ENCODE measurements at regions not wholly inside any gene's neighbourhood (a gene's known extent, or its start where the extent isn't known, plus 50 kb on each side); places are given as distances from the start of the nearest gene placed in this dataset.
"Not testable (repeated sequence)": the region's sequence is repeated elsewhere in the genome, so short reads cannot be mapped to it uniquely, and the experiment has no call there.

DNA sequence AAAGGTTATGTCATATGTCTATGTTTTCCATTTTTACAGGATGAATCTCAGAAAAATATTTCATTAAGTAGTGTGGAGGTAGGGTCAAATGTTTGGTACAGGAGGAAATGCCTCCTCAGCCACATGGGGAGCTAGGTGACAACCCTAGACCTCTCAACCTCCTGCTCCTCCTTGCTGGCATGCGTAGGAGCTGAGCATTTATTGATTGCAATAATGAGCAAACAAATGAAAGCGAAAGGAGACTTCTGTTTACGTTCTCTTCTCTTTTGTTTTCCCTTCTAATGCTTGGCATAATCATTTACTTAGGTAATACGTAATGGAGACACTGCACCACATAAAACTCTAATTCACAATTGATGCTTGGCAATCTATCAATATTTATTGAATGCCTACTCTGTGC, 95.1 kb upstream of the CCBE1 start:
- H3K27me3 ChIP-seq (replicated peaks in 1 of 7): no peaks in the 10 kb centered on the region
- WGBS, 5 donors: 74 to 85% (median 81%) methylated on average over 4 of the region's 4 CpGs
- H3K27ac ChIP-seq: no peak overlapping the region
- H3K4me1 ChIP-seq: no peaks in the 10 kb centered on the region
- H3K9me3 ChIP-seq: no peaks in the 10 kb centered on the region
- intact Hi-C loops (cut with DNase I; ENCODE audit: low total_unique reads): no loop called here
- TF ChIP-seq, protein P1, sequence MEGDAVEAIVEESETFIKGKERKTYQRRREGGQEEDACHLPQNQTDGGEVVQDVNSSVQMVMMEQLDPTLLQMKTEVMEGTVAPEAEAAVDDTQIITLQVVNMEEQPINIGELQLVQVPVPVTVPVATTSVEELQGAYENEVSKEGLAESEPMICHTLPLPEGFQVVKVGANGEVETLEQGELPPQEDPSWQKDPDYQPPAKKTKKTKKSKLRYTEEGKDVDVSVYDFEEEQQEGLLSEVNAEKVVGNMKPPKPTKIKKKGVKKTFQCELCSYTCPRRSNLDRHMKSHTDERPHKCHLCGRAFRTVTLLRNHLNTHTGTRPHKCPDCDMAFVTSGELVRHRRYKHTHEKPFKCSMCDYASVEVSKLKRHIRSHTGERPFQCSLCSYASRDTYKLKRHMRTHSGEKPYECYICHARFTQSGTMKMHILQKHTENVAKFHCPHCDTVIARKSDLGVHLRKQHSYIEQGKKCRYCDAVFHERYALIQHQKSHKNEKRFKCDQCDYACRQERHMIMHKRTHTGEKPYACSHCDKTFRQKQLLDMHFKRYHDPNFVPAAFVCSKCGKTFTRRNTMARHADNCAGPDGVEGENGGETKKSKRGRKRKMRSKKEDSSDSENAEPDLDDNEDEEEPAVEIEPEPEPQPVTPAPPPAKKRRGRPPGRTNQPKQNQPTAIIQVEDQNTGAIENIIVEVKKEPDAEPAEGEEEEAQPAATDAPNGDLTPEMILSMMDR (IDR thresholded peaks at IDR 0.05 in 8 of 11, conservative IDR thresholded peaks at IDR 0.05 in 3 of 11): no peak
- no peak for TF ChIP-seq POLR2AphosphoS5 (IDR thresholded peaks at IDR 0.05)
- TF ChIP-seq POLR2A (IDR thresholded peaks at IDR 0.05): no peak
- H3K36me3 ChIP-seq: no peaks in the 10 kb centered on the region
- no peak overlapping the region for H3K4me3 ChIP-seq
- no peak for DNase-seq

DNA sequence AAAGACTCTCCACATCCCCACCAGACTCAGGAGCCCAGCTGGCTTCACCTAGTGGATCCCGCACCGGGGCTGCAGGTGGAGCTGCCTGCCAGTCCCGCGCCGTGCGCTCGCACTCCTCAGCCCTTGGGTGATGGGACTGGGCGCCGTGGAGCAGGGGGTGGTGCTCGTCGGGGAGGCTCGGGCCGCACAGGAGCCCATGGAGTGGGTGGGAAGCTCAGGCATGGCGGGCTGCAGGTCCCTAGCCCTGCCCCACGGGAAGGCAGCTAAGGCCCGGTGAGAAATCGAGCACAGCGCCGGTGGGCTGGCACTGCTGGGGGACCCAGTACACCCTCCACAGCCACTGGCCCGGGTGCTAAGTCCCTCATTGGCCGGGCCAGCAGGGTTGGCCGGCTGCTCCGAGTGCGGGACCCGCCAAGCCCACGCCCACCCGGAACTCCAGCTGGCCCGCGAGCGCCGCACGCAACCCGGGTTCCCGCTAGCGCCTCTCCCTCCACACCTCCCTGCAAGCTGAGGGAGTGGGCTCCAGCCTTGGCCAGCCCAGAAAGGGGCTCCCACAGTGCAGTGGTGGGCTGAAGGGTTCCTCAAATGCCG, 93.2 kb upstream of the CCBE1 start:
- intact Hi-C loops (cut with DNase I; ENCODE audit: low total_unique reads); H3K9me3 ChIP-seq; DNase-seq; H3K4me1 ChIP-seq; H3K4me3 ChIP-seq; H3K36me3 ChIP-seq; H3K27me3 ChIP-seq (replicated peaks in 1 of 7); H3K27ac ChIP-seq: not testable (repeated sequence)
- WGBS, 5 donors: 93 to 99% (median 95%) methylated on average over 8 to 36 of the region's 36 CpGs

DNA sequence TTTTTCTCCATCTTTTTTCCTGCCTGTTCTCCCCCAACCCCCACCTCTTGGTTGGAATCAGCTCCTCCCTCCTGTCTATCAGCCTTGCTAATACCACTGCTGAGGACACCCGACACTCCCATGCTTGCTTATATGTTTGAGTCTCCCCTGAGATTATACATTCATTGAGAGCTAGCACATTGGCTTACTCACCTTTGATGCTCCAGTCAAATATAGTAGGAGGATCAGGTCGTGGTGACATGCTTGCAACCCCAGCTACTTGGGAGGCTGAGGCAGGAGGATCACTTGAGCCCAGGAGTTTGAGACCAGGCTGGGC, 91.5 kb upstream of the CCBE1 start:
- H3K36me3 ChIP-seq: no peaks in the 10 kb centered on the region
- no peaks in the 10 kb centered on the region for H3K9me3 ChIP-seq
- no peak overlapping the region for H3K27ac ChIP-seq
- H3K4me3 ChIP-seq: no peak overlapping the region
- intact Hi-C loops (cut with DNase I; ENCODE audit: low total_unique reads): no loop called here
- WGBS, 5 donors: 69 to 89% (median 73%) methylated on average over 2 of the region's 2 CpGs
- H3K4me1 ChIP-seq: no peaks in the 10 kb centered on the region
- DNase-seq: no peak
- H3K27me3 ChIP-seq (replicated peaks in 1 of 7): no peaks in the 10 kb centered on the region
- TF ChIP-seq, protein P1 (IDR thresholded peaks at IDR 0.05 in 8 of 11, conservative IDR thresholded peaks at IDR 0.05 in 3 of 11): no peak
- TF ChIP-seq POLR2AphosphoS5 (IDR thresholded peaks at IDR 0.05): no peak
- no peak for TF ChIP-seq POLR2A (IDR thresholded peaks at IDR 0.05)

DNA sequence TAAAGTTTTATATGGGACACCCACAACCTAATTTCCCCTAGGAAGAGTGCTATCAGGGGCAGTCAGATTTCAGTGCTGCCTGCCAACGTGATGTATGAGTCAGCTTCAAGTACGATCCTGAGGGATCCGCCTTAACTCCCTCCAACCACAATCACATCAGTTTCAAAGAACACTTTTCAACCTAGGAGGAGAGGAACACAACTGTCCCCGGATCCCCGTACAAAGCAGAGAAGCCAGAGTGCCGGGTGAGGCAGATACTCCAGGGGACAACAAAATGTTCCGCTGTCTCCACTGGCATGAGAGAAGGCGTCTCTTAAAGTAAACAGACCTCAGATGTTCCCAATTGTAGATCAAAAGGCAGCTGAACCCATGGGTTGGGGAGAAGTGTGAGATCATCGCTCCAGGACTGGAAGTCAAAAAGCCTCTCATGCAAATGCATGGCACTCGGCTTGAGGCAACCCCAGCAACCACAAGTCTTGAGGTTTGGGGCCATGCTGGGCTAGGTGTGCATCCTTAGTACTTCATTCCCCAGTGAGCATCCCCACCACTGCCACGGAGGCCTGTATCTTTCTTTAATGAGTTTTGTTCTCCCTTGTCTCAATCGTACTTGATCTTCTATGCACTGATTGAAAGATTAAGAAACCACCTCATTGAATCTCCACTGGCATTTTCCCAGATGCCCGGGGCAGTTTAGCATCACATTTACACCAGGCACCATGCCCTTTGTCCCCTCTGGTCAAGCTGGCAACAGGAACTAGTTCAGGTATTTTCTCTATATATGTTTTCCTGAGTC, 91.0 kb upstream of the CCBE1 start:
- WGBS, 5 donors: 55 to 67% (median 63%) methylated on average over 8 to 13 of the region's 13 CpGs
- peaks cover 0 to 3% (median 0%) of the 10 kb centered on the region in 7 donors for H3K27me3 ChIP-seq (replicated peaks in 1 of 7)
- no peaks in the 10 kb centered on the region for H3K36me3 ChIP-seq
- no peak overlapping the region for H3K4me3 ChIP-seq
- DNase-seq: no peak
- H3K9me3 ChIP-seq: no peaks in the 10 kb centered on the region
- intact Hi-C loops (cut with DNase I; ENCODE audit: low total_unique reads): no loop called here
- TF ChIP-seq, protein P1 (IDR thresholded peaks at IDR 0.05 in 8 of 11, conservative IDR thresholded peaks at IDR 0.05 in 3 of 11): no peak
- TF ChIP-seq POLR2A (IDR thresholded peaks at IDR 0.05) (no peak), POLR2AphosphoS5 (IDR thresholded peaks at IDR 0.05) (no peak)
- H3K4me1 ChIP-seq: no peaks in the 10 kb centered on the region
- no peak overlapping the region for H3K27ac ChIP-seq

Data from spleen (tissue), 11 donors.